ENCODE measurements at regions not wholly inside any gene's neighbourhood (a gene's known extent, or its start where the extent isn't known, plus 50 kb on each side); places are given as distances from the start of the nearest gene placed in this dataset.
"Not testable (repeated sequence)": the region's sequence is repeated elsewhere in the genome, so short reads cannot be mapped to it uniquely, and the experiment has no call there.

DNA sequence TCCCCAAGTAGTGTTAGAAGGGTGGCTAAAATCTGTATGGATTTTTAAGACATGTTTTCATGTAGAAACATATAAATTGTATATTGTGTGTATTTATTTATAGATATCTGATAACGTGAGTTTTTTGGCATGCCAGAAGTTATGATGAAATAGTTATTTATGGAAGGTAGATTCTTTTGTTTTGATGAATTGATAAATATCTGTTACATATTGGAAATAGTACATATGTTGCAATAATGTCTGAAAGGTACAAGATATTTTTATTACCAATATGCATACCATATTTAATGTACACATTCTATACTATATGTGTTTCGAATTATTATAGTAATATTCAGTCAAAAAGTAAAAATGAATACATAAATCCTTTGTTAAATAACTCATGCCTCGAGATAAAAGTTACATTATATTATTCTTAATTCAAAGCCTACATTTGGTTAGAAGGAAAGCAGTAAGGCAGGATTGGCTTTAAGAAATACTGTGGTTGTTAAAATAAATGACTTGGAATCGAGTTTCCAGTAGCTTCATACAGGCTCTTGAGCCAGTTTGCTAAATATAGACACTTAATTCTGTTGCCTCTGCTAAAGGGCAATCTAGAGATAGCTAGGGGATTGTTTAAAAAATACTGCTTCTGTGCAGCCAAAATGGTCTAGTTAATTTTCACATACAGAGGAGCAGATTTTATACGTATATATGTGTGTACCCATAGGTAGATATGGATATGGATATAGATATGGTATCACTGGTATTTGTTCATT lies 1175.1 kb upstream of the B3GALT2 start:
- Histone ChIP-seq H3K4me1 (no peaks in the 10 kb centered on the region), H3K36me3 (no peaks in the 10 kb centered on the region), H3K4me3 (no peak overlapping the region), H3K27ac (no peak overlapping the region), H3K9me3 (no peaks in the 10 kb centered on the region), H3K27me3 (no peaks in the 10 kb centered on the region)
- 56 to 58% methylated on average over 5 of the region's 5 CpGs for WGBS, 2 donors
- DNase-seq (ENCODE audit: low spot score in 2 of 2), result no peak
- TF ChIP-seq, protein P1, sequence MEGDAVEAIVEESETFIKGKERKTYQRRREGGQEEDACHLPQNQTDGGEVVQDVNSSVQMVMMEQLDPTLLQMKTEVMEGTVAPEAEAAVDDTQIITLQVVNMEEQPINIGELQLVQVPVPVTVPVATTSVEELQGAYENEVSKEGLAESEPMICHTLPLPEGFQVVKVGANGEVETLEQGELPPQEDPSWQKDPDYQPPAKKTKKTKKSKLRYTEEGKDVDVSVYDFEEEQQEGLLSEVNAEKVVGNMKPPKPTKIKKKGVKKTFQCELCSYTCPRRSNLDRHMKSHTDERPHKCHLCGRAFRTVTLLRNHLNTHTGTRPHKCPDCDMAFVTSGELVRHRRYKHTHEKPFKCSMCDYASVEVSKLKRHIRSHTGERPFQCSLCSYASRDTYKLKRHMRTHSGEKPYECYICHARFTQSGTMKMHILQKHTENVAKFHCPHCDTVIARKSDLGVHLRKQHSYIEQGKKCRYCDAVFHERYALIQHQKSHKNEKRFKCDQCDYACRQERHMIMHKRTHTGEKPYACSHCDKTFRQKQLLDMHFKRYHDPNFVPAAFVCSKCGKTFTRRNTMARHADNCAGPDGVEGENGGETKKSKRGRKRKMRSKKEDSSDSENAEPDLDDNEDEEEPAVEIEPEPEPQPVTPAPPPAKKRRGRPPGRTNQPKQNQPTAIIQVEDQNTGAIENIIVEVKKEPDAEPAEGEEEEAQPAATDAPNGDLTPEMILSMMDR (IDR thresholded peaks at IDR 0.05), result no peak
- no peak for TF ChIP-seq EP300 (IDR thresholded peaks at IDR 0.05)
- no peak for TF ChIP-seq POLR2A (IDR thresholded peaks at IDR 0.05)

DNA sequence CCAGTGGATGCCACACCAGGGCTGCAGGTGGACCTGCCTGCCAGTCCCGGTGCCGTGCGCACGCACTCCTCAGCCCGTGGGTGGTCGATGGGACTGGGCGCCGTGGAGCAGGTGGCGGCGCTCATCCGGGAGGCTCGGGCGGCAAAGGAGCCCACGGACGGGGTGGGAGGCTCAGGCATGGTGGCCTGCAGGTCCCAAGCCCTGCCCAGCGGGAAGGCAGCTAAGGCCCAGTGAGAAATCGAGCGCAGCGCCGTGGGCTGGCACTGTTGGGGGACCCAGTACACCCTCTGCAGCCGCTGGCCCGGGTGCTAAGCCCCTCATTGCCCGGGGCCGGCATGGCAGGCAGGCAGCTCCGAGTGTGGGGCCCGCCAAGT lies 1171.8 kb upstream of the B3GALT2 start:
- Histone ChIP-seq H3K9me3 (no peaks in the 10 kb centered on the region), H3K4me3 (no peak overlapping the region), H3K27ac (no peak overlapping the region), H3K4me1 (no peaks in the 10 kb centered on the region), H3K27me3 (no peaks in the 10 kb centered on the region), H3K36me3 (no peaks in the 10 kb centered on the region)
- TF ChIP-seq, protein P1 (IDR thresholded peaks at IDR 0.05), result no peak
- no peak for TF ChIP-seq POLR2A (IDR thresholded peaks at IDR 0.05)
- TF ChIP-seq EP300 (IDR thresholded peaks at IDR 0.05), result no peak
- WGBS, 2 donors, result 97 to 99% methylated on average over 13 to 20 of the region's 26 CpGs
- no peak for DNase-seq (ENCODE audit: low spot score in 2 of 2)

DNA sequence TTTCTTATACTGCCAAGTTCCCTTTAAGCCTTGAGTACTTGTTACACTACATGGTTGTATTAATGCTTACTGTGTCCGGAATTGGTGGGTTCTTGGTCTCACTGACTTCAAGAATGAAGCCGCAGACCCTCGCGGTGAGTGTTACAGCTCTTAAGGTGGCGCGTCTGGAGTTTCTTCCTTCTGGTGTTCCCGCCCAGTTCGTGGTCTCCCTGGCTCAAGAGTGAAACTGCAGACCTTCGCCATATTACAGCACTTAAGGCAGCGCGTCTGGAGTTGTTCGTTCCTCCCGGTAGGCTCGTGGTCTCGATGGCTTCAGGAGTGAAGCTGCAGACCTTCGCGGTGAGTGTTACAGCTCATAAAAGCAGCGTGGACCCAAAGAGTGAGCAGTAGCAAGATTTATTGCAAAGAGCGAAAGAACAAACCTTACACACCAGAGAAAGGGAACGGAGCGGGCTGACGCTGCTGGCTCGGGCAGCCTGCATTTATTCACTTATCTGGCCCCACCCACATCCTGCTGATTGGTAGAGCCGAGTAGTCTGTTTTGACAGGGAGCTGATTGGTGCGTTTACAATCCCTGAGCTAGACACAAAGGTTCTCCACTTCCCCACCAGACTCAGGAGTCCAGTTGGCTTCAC lies 1171.3 kb upstream of the B3GALT2 start:
- H3K9me3 ChIP-seq; H3K4me3 ChIP-seq; H3K27me3 ChIP-seq; H3K36me3 ChIP-seq; H3K27ac ChIP-seq; DNase-seq (ENCODE audit: low spot score in 2 of 2); H3K4me1 ChIP-seq: not testable (repeated sequence)
- WGBS, 2 donors, result 94 to 95% methylated on average over 24 to 25 of the region's 25 CpGs

DNA sequence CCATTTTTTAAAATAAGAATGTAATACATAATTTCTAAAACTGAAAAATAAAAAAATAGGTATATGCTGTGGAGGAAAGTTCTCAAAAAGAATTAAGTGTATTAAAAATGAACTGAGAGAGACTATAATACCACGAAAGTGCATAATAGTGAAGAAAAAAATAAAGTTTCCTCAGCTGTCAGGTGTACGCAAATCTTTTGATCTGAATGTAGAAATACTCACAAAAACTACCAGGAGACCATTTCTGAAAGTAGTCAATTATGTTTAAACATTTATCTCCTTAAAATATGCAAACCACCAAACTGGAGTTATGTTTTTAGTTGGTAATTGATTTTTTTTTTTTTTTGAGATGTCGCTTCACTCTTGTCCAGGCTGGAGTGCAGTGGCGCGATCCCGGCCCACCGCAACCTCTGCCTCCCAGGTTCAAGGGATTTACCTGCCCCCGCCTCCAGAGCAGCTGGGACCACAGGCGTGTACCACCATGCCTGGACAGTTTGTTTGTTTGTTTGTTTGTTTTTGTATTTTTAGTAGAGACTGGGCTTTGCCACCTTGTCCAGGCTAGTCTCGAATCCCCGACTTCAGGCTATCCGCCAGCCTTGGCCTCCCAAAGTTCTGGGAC lies 1169.2 kb upstream of the B3GALT2 start:
- H3K4me3 ChIP-seq, result no peak overlapping the region
- no peaks in the 10 kb centered on the region for H3K27me3 ChIP-seq
- H3K4me1 ChIP-seq, result no peaks in the 10 kb centered on the region
- no peak overlapping the region for H3K27ac ChIP-seq
- H3K36me3 ChIP-seq, result no peaks in the 10 kb centered on the region
- 85 to 86% methylated on average over 12 of the region's 12 CpGs for WGBS, 2 donors
- DNase-seq (ENCODE audit: low spot score in 2 of 2), result no peak
- TF ChIP-seq POLR2A (IDR thresholded peaks at IDR 0.05), result no peak
- no peaks in the 10 kb centered on the region for H3K9me3 ChIP-seq

DNA sequence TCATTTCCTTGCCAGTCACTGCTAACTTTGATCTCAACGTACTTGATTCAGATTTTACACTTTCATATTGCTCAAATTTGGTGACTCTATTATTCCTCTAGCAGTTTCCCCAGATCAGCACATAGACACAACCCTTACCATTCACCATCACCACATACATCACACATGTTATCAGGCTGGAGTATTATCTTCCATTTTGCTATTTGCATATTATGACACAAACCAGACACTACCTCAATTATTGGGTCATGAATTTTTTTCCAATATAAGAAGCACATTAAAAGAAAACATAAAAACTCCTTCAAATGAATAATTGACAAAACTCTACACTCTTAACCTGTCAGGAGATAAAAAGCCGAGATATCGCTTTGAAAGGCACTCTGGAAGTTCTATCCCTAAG lies 1166.7 kb upstream of the B3GALT2 start:
- WGBS, 2 donors, result 82 to 85% methylated on average over 3 of the region's 3 CpGs
- TF ChIP-seq, protein P1 (IDR thresholded peaks at IDR 0.05), result no peak
- TF ChIP-seq EP300 (IDR thresholded peaks at IDR 0.05) (no peak), POLR2A (IDR thresholded peaks at IDR 0.05) (no peak)
- DNase-seq (ENCODE audit: low spot score in 2 of 2), result no peak
- Histone ChIP-seq H3K27me3 (no peaks in the 10 kb centered on the region), H3K27ac (no peak overlapping the region), H3K4me3 (no peak overlapping the region), H3K9me3 (no peaks in the 10 kb centered on the region), H3K4me1 (no peaks in the 10 kb centered on the region), H3K36me3 (no peaks in the 10 kb centered on the region)

DNA sequence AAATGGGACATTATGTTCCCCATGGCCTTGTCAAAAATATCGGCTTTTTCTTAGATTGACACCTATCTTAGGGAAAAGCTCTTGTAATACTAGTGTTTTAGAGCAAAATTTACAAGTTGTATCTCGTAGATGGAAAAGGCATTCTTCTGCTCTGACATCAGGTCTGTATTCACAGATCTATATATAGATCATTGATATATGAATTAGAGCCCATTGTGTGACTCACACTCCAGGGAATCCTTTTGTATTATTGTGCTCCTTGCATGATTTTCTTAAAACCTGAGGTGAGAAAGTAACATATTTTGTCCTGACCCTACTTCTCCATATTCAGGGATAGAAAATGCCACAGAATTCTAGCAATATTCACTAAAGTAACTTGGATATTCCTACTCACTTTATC lies 1160.8 kb upstream of the B3GALT2 start:
- Histone ChIP-seq H3K36me3 (no peaks in the 10 kb centered on the region), H3K27me3 (no peaks in the 10 kb centered on the region), H3K4me1 (no peaks in the 10 kb centered on the region), H3K4me3 (no peak overlapping the region), H3K27ac (no peak overlapping the region), H3K9me3 (no peaks in the 10 kb centered on the region)
- DNase-seq (ENCODE audit: low spot score in 2 of 2), result no peak
- 65 to 69% methylated on average over 2 of the region's 2 CpGs for WGBS, 2 donors
- TF ChIP-seq EP300 (IDR thresholded peaks at IDR 0.05), result no peak
- TF ChIP-seq, protein P1 (IDR thresholded peaks at IDR 0.05), result no peak
